Stimulated activated CD8-positive, alpha-beta memory T cell treated with anti-CD3 and anti-CD28 coated beads, Interleukin-2, amount 100 ng/mL, for 1 hour (primary cell): ENCODE measurements at regions not wholly inside any gene's neighbourhood (a gene's known extent, or its start where the extent isn't known, plus 50 kb on each side); places are given as distances from the start of the nearest gene placed in this dataset.

Experiments used
- DNase-seq, 2 donors: peaks; one replicate each; pipeline ENCODE4 v3.0.0-alpha.2; 2020; ENCODE audit warnings: low read depth in 2 of 2

GRCh38 chr2:71812736-71813135 lies 334.9 kb downstream of the CYP26B1 start:
- no peak for DNase-seq

GRCh38 chr2:71811726-71812125 lies 335.9 kb downstream of the CYP26B1 start:
- no peak for DNase-seq

DNA sequence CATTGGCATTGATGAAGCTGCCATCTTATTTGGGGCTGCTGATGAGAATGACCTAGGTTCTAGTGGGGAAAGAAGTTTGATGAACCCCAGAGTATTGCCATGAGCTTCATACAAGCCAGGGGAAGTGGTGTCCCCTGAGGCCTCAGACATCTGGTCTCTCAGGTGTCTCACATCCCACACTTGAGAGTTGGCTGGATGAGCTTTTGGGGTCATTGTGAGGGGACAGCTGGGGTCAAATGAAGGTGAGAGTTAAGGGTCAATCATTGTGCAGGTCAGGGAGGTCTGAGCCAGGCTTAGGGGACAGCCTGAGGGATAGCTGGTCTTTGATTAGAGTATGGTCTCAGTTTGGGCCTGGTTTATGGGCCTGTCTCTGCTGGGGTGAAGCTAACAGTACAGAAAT lies 336.5 kb downstream of the CYP26B1 start:
- no peak for DNase-seq

- DNase-seq, result no peak
These were observed 339.8 kb downstream of the CYP26B1 start for GRCh38 chr2:71807581-71808451.

GRCh38 chr2:71806432-71806831 lies 341.2 kb downstream of the CYP26B1 start:
- DNase-seq, result no peak

- no peak for DNase-seq
These were observed 343.3 kb downstream of the CYP26B1 start for GRCh38 chr2:71804281-71804751.

GRCh38 chr2:71803398-71803797 lies 344.3 kb downstream of the CYP26B1 start:
- DNase-seq, result no peak

- DNase-seq, result no peak
These were observed 345.1 kb downstream of the CYP26B1 start for GRCh38 chr2:71802556-71802955.

DNA sequence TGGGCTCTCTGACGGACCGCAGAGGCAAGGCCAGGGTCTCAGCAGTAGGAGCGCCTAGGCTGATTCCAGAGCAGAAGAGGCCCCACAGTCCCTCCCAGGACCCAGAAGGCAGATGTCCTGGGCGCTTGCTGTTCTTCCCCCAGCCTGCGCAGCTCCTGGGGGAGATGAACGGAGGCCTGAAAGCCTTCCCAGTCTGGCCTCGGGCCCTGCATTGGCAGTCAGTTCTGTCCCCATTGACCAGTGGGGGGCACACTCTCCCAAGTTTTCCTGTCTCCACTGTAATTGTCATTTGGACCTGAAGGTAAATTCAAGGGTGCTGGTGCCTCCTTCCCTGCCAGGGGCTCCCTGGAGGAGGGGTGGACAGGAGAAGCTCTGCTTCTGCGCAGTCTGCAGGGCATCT lies 345.7 kb downstream of the CYP26B1 start:
- DNase-seq, result no peak

DNA sequence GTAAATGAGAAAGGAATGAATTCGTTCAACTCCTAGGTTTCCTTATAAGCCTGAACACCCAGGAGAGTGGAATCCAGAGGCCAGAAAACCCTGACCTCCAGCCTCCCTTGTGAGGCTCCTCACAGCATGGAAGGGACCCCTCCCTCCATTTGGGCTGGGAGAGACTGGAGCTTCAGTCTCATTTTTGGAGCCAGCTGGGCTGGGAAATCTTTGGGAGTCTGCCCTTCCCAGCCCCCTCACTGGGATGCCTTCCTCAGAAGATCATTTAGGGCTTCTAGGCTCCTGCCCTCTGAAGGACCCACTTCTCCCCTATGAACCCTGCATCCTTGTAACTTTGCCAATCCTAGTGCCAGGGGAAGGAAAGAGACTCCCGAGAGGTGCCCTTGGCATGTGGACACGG lies 346.1 kb downstream of the CYP26B1 start:
- DNase-seq, result no peak

GRCh38 chr2:71800851-71801250 lies 346.8 kb downstream of the CYP26B1 start:
- DNase-seq, result no peak

DNA sequence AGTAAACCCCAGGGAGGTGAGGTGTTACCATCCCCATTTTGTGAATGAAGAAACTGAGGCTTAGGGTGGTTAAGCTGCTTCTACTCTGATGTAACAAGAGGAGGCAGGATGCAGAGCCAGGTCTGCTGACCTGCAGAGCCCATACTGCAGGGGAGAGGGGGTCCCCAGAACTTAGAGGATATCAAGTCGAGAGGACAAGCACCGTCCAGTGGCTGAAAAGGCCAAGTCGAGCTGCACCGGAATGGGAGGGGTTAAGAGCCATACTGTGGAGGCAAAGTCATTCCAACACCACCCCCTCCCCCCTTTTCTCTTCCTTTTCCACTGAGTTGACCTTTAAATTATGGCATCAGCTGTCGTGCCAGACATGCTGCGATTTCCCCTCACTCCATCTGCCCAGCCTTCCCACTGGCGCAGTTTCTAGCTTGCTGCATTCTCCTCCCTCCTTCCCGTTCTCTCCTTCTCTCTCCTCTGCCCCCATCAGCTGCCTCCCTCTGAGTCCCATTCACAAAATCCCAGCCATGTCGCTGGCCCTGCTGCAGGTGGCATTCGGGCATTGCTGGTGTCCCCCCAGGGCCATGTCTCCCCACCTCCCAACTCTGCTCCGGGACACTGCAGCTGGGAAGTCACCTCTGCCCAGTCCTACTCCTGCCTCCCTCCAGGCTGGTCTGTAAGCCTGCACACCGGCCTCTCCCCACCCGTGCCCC lies 346.9 kb downstream of the DYSF start:
- DNase-seq, result no peak

DNA sequence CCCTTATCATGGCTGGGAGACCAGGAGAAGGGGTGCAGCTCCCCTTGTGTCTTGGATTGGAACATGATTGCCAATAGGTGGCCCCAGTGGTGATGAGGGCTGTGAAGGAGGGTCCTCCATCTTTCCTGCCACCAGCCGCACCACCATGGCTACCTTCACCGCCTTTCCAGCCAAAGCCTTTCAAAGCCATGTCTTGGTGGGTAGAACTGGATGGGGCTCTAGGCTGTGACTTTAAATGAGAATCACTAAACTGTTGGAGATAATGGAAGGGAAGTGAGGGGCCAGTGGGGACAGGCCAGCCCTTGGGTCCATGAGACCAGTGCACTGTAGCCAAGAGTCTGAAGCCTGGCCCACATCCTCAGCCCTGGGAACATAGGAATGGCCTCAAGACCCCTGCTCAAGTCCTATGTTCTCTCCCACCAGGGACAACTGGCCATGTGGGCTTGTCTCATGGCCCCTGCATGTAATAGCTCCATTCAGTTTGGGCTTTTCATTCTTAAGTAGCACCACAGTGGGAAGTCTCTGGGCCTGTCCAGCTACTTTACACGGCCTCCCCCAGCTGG lies 345.7 kb downstream of the DYSF start:
- DNase-seq, result no peak

- no peak for DNase-seq
These were observed 345.1 kb downstream of the DYSF start for GRCh38 chr2:71798266-71799012.

- no peak for DNase-seq
These were observed 343.9 kb downstream of the DYSF start for GRCh38 chr2:71797035-71797810.

GRCh38 chr2:71796174-71796593 lies 342.8 kb downstream of the DYSF start:
- no peak for DNase-seq

DNA sequence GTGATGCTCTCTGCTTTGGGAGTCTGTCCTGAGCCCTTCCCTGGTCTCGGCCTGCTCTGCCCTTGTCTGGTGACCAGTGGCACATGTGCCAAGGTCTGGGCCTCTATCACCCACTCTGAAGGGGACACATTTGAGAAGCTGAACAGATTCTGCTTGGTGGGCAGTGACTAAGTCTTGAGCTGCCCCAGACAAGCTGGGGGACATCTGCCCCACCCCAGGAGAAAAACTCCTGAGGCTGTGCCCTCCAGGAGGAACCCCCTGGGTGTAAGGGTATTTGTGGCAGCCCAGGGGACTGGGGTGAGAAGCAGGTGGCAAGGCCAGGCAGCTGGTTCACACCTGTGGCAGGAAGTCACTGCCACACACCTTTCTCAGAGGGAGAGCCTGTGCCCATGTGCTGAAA lies 342.1 kb downstream of the DYSF start:
- DNase-seq, result no peak

- no peak for DNase-seq
These were observed 341.2 kb downstream of the DYSF start for GRCh38 chr2:71794611-71795010.

GRCh38 chr2:71793926-71794325 lies 340.6 kb downstream of the DYSF start:
- DNase-seq, result no peak

GRCh38 chr2:71792926-71793761 lies 339.8 kb downstream of the DYSF start:
- DNase-seq, result no peak
